ENCODE measurements at regions not wholly inside any gene's neighbourhood (a gene's known extent, or its start where the extent isn't known, plus 50 kb on each side); places are given as distances from the start of the nearest gene placed in this dataset.

DNA sequence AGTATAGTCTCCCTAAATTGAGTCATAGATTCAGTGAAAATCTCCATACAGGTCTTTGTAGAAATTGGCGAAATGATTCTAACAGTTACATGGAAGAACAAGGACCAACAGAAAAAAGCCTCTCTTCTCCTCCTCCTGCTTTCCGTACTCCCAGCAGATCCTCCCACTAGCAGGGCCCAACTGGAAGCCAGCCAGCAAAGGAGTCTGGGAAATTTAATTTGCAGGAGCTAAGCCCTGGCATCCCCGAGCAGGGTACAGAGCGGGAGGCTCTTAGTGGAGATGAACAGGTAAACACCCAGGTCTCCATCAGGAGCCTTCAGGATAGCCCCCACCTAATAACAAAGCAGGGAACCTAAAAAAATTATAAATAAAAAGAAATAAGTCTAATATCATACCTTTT, 1473.8 kb downstream of the TBC1D22A start:
- DNase-seq, result no peak

DNA sequence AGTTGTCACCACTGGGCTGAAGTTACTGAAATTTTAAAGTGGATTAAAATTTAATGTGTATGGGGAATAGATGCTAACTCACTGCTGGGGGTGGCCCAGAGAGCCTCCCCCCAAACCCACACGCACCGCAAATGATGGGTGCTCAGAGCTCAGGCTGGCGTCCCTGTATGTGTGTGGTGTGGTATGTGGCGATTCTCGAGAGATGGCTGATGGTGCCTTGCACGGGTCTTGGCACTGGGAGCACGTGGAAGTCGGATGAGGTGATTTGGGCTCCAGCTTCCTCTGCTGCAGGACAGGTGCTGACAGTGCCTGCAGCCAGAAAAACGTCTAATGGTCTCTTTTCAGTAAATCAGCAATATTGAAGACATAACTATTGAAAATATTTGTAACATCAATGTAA, 1473.3 kb downstream of the TBC1D22A start:
- DNase-seq, result no peak

DNA sequence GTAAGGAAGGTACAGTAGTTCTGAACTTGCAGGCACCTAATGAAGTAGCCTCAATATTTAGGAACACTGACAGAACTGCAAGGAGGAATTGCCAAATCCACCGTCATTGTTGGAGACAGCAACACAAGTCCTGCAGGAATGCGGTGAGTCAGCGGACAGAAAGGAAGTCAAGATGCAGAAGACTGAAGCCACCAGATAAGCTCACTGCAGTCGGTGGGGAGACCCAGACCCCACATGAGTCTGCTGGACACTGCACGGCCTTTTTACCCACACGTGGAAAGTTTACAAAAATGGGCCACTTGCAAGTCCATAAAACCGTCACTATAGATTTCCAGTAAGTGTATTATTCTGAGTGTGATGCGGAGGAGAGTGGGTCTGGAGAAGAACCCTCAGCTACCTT, 1471.6 kb downstream of the TBC1D22A start:
- DNase-seq, result no peak

DNA sequence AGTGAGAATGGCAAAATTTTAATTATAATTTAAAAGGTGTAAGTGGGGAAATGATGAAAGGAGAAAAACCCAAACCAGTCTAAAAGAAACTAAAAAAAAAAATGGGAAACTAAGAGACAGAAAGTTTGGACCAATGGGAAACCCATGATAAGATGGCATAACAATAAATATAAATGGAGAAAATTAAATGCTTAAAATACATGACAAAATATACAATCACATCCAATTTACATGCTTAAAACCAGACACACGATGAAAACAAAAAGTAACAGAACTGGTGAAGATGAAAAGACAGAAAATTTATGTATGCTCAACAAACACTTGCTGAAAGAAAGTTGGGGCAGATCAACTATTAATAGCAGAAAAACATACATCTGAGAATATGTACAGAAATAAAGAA, 1471.1 kb downstream of the TBC1D22A start:
- DNase-seq, result no peak

DNA sequence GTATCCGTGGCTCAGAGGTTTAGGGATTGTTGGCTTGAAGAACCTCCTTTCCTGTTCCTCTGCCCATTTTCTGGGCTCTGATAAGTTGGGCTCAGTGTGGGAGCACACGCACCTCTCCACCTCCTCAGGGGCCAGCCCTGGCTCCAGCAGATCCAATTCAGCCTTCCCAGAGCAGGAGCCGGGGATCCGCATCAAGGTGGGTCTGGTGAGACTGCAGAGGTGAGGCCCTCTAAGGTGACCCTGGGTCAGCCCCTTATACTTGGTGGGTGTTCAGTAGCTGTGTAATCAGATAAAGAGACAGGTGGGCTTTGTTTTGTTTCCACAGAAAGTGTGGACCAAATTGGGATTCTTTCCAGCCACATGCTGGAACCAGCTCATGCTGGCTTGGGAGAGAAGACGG, 1466.0 kb downstream of the TBC1D22A start:
- DNase-seq, result no peak

DNA sequence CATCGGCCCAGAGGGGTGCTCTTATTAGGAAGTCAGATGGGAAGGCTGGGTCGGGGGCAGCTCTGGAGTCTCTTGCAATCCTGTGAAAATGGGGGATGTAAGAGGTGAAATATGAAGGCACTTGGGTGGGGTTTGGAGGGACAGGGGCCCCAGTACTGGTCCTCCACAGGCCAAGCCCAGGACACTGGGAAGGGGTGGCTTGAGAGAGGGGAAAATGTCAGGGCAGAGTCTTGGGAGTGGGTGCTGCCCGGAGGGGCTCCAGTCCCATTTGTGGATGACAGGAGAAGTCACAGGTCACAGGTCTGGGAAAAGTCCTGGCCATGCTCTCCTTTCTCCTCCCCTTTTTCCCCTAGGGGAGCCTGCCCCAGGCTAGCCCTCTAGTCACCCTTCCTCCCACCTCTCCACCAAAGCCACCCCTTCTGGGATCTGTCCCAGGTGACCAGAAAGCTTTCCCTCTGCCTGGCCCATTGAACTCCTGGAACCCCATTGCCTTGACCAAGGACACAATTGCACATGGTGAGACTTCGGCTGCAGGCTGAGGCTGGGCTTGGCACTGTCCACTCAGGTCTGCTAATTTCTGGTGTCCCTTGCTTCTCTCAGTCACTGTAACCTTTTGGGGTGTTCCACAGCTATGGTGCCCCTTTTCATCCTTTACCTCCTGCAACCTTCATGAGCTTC, 1465.0 kb downstream of the TBC1D22A start:
- no peak for DNase-seq

DNA sequence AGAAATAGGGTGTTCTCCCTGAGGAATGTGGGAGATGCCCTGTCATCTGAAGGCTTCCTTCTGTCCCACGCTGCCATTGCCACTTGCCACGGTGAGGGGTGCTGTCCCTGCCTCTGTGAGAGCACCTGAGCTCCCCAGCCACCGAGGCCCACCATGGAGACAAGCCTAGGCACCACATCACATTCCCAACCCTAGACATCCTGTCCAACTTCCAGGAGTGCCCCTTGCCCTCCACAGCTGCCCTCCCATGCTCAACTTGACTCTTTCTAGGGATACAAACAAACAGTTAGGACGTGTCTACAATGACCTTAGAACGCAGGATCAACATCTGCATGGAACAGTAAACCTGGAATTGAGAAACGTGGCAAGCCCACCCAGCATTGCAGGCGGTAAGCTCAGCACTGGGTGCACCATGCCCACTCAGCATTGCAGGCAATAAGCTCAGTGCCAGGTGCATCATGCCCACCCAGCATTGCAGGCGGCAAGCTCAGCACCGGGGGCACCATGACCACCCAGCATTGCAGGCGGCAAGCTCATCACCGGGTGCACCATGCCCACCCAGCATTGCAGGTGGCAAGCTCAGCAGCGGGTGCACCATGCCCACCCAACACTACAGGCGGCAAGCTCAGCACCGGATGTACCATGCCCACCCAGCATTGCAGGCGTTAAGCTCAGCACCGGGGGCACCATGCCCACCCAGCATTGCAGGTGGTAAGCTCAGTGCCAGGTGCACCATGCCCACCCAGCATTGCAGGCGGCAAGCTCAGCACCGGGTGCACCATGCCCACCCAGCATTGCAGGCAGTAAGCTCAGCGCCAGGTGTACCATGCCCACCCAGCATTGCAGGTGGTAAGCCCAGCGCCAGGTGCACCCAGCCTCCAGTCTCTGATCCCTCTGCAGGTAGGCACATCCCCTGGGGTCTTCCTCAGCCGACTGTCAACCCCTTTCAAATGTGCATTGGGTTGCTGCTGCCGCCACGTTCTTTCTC, 1463.9 kb downstream of the TBC1D22A start:
- DNase-seq, result no peak

DNA sequence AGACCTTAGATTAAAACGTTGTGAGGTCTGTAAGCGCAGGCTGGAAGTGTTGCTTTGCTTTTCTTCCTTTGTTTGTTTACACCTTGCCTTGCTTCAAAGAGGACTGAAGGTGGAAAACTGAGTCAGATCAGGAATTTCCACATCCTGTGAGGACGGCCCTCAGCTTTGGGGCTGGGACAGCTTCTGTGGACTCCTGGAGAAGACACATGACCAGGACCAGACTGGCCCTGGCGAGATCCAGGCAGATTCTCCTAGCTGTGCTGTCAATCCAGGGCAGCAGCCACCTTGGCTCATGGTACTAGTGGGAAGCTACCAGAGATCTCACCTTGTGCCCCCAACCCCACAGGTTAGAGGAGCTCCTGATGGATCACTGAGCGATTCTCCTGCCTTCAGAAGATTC, 1461.9 kb downstream of the TBC1D22A start:
- no peak for DNase-seq

DNA sequence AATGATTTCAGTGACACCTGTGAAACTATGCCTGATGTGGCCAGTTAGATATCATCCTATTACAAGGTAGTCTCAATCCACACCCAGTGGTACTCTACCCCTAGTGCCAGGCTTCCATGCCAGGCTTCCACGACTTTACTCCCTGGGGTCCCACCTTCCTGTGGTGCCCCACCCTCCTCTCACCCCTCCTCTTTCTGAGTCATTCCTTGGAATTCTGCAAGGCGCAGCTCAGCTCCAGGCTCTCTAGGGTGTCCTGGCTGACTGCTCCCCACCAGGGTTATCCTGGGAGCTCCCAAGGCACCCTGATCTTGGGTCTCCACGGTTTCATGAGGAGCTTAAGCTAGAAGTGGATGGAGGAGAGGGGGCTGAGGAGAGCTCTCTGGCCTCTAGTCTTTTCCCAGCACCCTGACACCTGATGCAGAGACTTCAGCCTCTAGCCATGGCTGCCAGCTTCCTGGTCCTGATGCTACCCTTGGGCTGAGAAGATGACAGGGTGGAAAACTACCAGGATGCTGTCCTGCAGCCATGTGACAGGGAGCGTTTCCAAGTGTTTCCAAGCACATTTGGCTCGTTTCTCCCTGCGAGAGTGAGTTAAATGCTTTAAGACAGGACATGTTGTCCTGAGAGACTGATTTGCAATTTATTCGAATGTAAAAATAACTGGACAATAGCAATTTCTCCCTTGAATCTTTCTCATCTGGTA, 1461.2 kb downstream of the TBC1D22A start:
- no peak for DNase-seq

DNA sequence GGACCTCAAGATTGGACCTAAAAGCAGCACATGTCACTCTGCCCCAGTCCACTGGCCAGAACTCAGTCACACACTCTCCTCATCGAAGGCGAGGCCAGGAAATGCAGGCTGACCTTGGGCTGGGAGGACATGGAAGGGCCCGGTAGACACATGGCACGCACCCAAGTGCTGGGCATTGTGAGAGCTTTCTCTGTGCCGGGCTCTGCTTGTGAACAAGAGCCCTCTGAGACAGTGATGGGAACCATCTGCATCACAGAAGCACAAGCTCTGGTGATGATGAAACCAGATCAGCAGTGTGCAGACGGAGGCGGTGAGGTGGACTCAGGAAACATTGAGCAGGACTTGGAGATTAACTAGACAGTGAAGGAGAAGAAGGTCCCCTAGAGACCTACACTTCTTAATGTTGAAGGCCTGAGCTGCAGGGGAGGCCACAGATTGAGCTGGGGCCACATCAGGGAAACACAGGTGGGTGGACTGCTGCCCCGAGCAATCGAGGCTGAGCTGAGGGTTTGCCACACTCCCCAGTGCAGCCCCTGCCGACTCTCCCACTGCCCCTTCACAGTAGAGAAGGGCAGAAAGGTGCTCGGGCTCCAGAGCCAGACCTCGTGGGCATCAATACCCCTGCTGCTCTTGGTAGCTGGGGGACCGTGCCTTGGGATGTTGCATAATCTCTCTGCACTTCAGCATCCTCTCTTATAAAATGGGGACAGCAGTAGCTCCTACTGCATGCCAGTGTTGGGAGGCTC, 1460.5 kb downstream of the TBC1D22A start:
- DNase-seq, result no peak

DNA sequence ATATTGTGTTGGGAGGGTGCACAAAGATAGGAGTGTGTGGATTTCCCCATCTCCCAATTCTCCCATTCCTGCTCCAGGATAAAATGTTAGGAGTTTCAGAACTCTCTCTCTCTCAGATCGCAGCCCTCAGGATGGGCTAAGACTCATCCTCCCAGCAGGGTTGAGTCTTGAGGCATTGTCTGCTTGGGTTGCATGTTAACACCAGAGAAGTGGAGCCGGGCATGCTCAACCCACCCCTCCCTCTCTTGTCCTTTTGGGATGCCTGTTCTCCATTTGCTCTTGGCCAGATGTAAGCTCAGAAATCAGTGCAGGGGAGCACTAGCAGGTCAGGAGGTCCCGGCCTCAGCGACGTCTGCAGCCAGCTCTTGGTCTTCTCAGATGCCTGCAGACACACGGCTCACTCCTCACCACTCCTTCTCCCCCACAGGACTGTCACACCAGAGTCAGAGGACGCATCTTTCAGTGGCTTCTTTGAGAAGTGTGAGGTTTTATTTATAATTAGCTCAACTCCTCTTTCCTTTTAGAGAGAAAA, 1456.5 kb downstream of the TBC1D22A start:
- no peak for DNase-seq

DNA sequence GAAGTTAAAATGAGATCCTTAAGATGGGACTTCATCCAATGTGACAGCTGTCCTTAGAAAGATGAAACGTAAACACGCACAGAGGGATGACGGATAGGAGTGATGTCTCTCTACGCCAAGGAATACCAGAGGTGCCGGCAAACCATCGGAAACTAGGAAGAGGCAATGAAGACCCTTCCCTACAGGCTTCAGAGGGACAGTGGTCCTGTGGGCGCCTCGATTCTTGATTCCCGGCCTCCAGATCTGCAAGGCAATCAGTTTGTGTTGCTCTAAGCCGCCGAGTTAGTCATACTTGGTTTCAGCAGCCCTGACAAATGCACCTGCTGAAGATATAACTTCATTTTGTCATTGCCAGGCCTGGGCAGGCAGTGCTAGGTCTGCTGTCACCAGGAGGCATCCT, 1455.1 kb downstream of the TBC1D22A start:
- no peak for DNase-seq

DNA sequence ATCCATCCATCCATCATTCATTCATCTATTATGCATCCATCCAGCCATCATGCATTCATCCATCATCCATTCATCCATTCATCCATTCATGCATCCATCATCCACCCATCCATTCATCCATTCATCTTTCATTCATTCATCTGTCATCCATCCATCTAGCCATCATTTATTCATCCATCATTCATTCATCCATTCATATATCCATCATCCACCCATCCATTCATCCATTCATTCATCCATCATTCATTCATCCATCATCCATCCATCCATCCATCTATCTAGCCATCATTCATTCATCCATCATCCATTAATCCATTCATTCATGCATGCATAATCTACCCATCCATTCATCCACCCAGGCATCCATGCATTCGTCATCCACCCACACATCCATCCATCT, 1450.3 kb downstream of the TBC1D22A start:
- DNase-seq, result no peak

DNA sequence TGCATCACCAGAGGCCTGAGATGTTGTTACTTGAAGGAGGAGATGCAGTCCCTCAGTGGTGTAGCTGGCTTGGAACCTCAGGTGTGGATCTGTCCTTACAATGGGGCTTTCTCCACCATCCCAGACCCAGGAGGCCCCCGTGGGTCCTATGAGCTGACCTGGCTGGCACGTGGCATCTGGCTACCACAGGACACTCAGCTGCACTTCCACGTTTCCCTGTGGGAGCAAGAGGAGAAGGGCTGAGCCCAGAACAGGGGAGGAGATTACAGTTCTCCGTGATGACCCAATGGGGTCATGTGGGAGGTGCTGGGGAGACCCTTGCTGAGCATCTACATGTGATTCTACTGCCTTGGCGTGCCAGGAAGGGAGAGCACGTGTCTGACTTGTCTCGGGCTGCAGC, 1448.4 kb downstream of the TBC1D22A start:
- no peak for DNase-seq

DNA sequence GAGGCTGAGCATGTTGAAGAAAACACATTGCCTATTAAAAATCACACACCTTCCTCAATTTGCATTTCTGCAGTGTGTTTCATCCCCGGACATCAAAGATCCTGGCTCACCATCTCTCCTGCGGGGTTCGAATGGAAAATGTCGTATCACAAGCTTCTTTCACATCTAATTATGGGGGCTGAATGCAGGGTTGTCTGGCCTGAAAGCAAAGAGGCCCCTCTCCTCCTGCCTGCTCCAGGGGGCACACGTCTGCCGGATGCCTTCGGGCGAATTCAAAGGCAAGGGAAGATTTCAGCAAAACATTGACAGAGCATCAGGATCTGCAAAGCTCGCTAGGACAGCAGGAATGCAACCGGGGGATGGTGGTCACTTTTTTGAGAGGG, 1447.7 kb downstream of the TBC1D22A start:
- no peak for DNase-seq

DNA sequence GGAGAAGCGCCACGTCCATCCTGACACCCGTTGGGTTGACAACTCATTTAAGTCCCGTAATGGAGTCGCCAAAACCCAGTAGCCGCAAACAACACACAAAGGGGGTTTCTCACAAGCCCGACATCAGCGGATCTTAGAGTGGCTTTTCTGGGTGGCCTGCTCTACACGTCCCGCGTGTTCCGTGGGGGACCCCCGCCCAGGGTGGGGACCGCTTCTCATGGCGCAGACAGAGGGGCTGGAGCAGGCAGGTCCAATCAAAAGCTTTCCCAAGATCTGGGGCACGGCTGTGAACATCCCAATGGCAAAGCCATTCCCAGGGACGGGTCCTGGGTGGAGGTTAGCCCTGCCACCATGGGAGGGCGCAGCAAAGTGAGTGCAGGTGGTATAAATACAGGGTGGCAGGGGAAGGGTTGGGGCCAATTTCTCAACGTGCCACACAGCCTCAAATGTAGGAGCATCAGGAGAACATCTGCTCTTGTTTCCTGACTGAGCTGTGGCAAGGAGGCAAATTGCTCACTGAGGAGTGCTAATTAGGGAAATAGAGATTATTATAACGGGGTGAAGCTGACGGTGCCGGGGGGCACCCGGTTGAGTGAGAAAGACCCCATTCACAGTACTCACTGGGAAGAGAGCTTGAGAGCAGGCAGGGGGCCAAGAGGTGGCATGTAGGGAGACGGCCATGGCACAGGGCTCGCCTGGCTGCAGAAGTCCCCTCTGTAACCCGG, 1447.2 kb downstream of the TBC1D22A start:
- no peak for DNase-seq

DNA sequence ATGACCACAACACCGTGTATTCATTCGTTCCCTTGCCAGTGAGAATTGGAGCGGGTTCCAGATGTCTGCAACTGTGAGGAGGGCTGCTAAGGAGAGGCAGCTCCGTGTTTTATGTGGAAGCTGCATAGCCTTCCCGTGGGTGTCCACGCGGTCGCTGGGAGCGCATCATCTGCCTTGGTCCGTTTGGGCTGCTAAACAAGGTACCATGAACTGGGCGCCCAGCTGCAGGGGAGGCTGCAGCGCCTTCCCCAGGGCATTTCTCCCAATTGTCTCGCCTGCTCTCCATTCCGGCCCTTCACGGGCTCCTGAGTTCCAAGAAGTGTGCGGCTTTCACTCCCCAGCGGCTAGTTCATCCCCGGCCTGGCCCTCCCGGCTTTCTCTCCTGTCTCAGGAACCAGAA, 1446.4 kb downstream of the TBC1D22A start:
- DNase-seq, result no peak

DNA sequence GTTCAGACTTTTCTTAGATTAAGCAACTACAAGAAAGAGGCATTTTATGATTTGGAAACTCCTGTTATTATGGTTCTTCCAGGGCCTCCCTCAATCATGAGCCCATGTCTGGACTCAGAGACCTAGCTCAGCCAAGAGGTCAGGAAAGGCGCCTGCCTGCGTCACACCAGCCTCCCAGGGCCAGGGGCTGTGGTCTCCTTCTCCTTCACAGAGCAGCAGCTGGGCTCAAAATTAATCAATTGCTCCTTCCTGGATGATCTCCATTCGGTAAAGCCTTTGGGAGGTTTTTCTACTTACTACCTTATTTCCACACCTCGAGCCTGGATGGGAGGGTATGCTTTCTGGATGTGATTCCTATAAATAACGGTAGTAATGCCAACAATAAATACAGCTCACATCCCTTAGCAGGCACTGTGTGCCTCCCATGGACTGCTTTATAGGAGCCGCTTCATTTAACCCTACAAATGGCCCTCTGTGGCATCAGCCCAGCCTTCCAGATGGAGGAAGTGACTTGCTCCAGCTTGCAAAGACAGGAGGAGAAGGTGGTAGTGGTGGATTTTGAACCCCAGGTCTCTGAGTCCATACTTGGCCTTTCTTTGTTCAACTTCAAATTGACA, 1445.6 kb downstream of the TBC1D22A start:
- no peak for DNase-seq

DNA sequence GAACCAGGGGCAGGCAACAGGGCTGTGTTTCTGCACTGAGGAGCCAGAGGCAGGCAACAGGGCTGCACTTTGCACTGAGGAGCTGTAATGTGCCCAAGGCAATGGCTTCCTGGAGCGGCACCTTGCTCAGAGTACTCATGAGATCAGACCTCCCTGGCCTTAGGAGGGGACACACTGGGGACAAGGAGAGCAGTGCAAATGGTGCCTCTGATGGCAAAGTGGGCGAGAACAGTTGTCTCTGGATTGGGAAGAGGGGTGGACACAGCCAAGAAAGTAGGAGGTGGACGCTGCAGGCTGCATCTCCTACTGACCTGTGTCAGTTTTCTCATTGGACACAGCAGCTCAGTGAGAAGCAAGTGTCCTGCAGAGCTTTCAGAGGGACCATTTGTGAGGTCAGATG, 1443.3 kb downstream of the TBC1D22A start:
- no peak for DNase-seq

DNA sequence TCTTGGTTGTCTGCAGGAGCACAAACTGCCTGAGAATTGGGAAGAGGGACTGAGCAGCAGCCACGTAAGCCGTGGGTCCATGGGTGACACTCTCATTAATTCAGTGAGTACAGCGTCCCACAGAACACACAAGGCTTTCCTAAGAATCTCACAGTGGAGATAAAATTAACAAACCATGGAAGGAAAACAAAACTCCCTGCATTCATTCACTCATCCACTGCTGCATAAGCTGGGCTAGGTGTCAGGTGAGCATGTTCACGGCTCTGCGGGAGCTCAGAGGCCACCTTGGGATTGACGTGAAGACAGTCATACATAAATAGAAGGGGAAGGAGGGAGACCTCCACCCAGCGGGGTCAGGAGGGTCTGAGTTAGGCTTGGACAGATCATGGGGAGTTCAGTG, 1442.7 kb downstream of the TBC1D22A start:
- no peak for DNase-seq

DNA sequence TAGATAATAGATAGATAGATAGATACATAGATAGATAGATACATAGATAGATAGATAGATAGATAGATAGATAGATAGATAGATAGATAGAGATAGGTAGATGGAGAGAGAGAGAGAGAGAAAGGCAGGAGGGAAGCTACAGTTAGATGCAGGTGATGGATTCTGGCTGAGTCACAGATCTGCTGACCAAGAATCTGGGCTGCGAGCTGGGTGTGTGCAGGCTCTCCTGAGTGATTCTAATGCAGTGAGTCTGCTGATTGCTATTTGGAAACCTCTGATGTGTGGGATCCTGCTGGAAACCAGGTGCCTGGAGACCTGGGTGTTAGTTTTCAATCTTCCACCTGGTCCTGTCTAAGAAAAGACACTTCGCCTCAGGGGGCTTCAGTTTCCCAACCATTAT, 1441.8 kb downstream of the TBC1D22A start:
- DNase-seq, result no peak

DNA sequence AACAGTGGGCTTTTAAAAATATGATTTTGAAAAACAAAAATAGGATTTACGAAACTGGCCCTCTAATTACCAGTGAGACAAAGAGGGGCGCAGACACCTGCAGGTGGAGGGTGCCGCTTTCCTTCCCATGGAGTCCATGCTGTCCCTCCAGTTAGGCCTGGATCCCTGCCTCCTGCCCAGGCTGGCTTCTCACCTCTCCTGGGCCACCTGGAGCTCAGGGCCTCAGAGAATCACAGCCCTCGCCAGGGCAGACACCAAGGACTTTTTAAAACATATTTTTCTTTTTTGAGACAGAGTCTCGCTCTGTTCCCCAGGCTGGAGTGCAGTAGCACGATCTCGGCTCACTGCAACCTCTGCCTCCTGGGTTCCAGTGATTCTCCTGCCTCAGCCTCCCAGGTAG, 1437.2 kb downstream of the TBC1D22A start:
- no peak for DNase-seq

All from inflammatory macrophage treated with lipopolysaccharide for 1 hour (primary cell).